Mesodermal cell (in vitro differentiated cells): ENCODE measurements at regions not wholly inside any gene's neighbourhood (a gene's known extent, or its start where the extent isn't known, plus 50 kb on each side); places are given as distances from the start of the nearest gene placed in this dataset.
A peak's percentile ranks its signal among the peaks of the same experiment; 100 is the strongest.
"Not testable (repeated sequence)": the region's sequence is repeated elsewhere in the genome, so short reads cannot be mapped to it uniquely, and the experiment has no call there.

Source experiments
- H3K27ac ChIP-seq: 2 replicates; pipeline ENCODE4 v1.7.0; 2013; ENCODE audit warnings: mild to moderate bottlenecking, low read depth, low read length, moderate library complexity; ENCODE audit not compliant: severe bottlenecking
- H3K36me3 ChIP-seq: 2 replicates; pipeline ENCODE4 v1.7.1; 2013; ENCODE audit warnings: mild to moderate bottlenecking, low read length, moderate library complexity; ENCODE audit not compliant: control insufficient read depth, insufficient read depth
- H3K4me1 ChIP-seq: one replicate; pipeline ENCODE4 v1.7.1; 2013; ENCODE audit warnings: mild to moderate bottlenecking, low read length; ENCODE audit not compliant: insufficient read depth, control insufficient read depth, poor library complexity, severe bottlenecking
- H3K4me3 ChIP-seq: 2 replicates; pipeline ENCODE4 v1.7.0; 2013; ENCODE audit warnings: low read length, control low read depth, mild to moderate bottlenecking; ENCODE audit not compliant: insufficient read depth, poor library complexity, severe bottlenecking; ENCODE audit errors: extremely low read depth
- H3K9me3 ChIP-seq: 2 replicates; pipeline ENCODE4 v1.7.1; 2013; ENCODE audit warnings: mild to moderate bottlenecking, low read length, moderate library complexity; ENCODE audit not compliant: control insufficient read depth
- WGBS, 2 experiments: methylation state at CpG; one replicate each; pipeline ENCODE4 v1.1.5; 2013; ENCODE audit warnings: missing lambda C conversion rate in 2 of 2; ENCODE audit not compliant: insufficient coverage in 2 of 2; 5-methylcytosine and 5-hydroxymethylcytosine counted together

- not testable (repeated sequence) for H3K36me3 ChIP-seq, H3K4me1 ChIP-seq, H3K4me3 ChIP-seq, H3K27ac ChIP-seq, H3K9me3 ChIP-seq
- no CpG with 5 or more reads among the region's 4 CpGs for WGBS, 2 experiments
Observed at GRCh38 chr2:87592974-87593373, 154.9 kb upstream of the PLGLB2 start.

GRCh38 chr2:87593784-87594610 lies 153.9 kb upstream of the PLGLB2 start:
- not testable (repeated sequence) for H3K36me3 ChIP-seq, H3K4me3 ChIP-seq, H3K27ac ChIP-seq, H3K9me3 ChIP-seq, H3K4me1 ChIP-seq
- WGBS, 2 experiments, result no CpG with 5 or more reads among the region's 10 CpGs

GRCh38 chr2:87594611-87594992 lies 153.3 kb upstream of the PLGLB2 start:
- H3K27ac ChIP-seq, H3K36me3 ChIP-seq, H3K4me3 ChIP-seq, H3K9me3 ChIP-seq, H3K4me1 ChIP-seq: not testable (repeated sequence)
- no CpG with 5 or more reads among the region's 7 CpGs for WGBS, 2 experiments

GRCh38 chr2:87595017-87595416 lies 152.9 kb upstream of the PLGLB2 start:
- not testable (repeated sequence) for H3K4me1 ChIP-seq, H3K27ac ChIP-seq, H3K4me3 ChIP-seq, H3K9me3 ChIP-seq, H3K36me3 ChIP-seq
- WGBS, 2 experiments, result 100% methylated on average over 1 of the region's 6 CpGs; no CpG with 5 or more reads in 1 of the 2 experiments

- not testable (repeated sequence) for H3K36me3 ChIP-seq, H3K4me1 ChIP-seq
Observed at GRCh38 chr2:87600961-87601360, 146.9 kb upstream of the PLGLB2 start.

GRCh38 chr2:87602118-87602517 lies 145.8 kb upstream of the PLGLB2 start:
- not testable (repeated sequence) for H3K4me1 ChIP-seq, H3K9me3 ChIP-seq, H3K36me3 ChIP-seq, H3K4me3 ChIP-seq, H3K27ac ChIP-seq
- WGBS, 2 experiments, result no CpG with 5 or more reads among the region's 7 CpGs

More at GRCh38 chr2:87600961-87601360, 146.9 kb upstream of the PLGLB2 start:
- WGBS, 2 experiments, result no CpG with 5 or more reads among the region's 3 CpGs
- H3K27ac ChIP-seq, H3K9me3 ChIP-seq, H3K4me3 ChIP-seq: not testable (repeated sequence)

- H3K4me1 ChIP-seq, H3K27ac ChIP-seq, H3K36me3 ChIP-seq, H3K9me3 ChIP-seq, H3K4me3 ChIP-seq: not testable (repeated sequence)
- WGBS, 2 experiments, result no CpG with 5 or more reads among the region's 2 CpGs
Observed at GRCh38 chr2:87602728-87603127, 145.2 kb upstream of the PLGLB2 start.

GRCh38 chr2:87603418-87604278 lies 144.2 kb upstream of the PLGLB2 start:
- H3K36me3 ChIP-seq, H3K4me1 ChIP-seq, H3K9me3 ChIP-seq, H3K4me3 ChIP-seq: not testable (repeated sequence)
- peak overlapping the region; percentile 23 for H3K27ac ChIP-seq
- no CpG with 5 or more reads among the region's 10 CpGs for WGBS, 2 experiments

GRCh38 chr2:87604279-87604818 lies 143.5 kb upstream of the PLGLB2 start:
- not testable (repeated sequence) for H3K9me3 ChIP-seq, H3K4me3 ChIP-seq, H3K36me3 ChIP-seq, H3K4me1 ChIP-seq
- peak overlapping the region; percentile 23 for H3K27ac ChIP-seq
- no CpG with 5 or more reads among the region's 6 CpGs for WGBS, 2 experiments

GRCh38 chr2:87604980-87605379 lies 142.9 kb upstream of the PLGLB2 start:
- H3K9me3 ChIP-seq, H3K4me1 ChIP-seq, H3K4me3 ChIP-seq, H3K36me3 ChIP-seq, H3K27ac ChIP-seq: not testable (repeated sequence)
- WGBS, 2 experiments, result no CpG with 5 or more reads among the region's 2 CpGs
